HCT116 (cell line): ENCODE measurements at regions not wholly inside any gene's neighbourhood (a gene's known extent, or its start where the extent isn't known, plus 50 kb on each side); places are given as distances from the start of the nearest gene placed in this dataset.

Experiments
- CTCF ChIP-seq, 3 experiments: fragments of 200-600 bp in 1 of 3; sonication (generic) in 1 of 3; IDR thresholded peaks in 2 of 3; conservative IDR thresholded peaks in 1 of 3; 2 replicates each; pipeline ENCODE4 v1.5.1; 2012 to 2017; ENCODE audit warnings: low read depth in 2 of 3, low read length in 2 of 3, antibody characterized with exemption in 1 of 3, borderline replicate concordance in 1 of 3, control low read depth in 1 of 3, mild to moderate bottlenecking in 1 of 3, mixed read lengths in 1 of 3, mixed run types in 1 of 3, moderate library complexity in 1 of 3; ENCODE audit not compliant: insufficient read depth in 1 of 3
- EZH2 ChIP-seq: fragments of 200-600 bp; sonication (generic); IDR thresholded peaks from 2 replicates; pipeline ENCODE4 v1.6.1; 2017; ENCODE audit warnings: antibody characterized with exemption, mixed run types
- MAX ChIP-seq: IDR thresholded peaks from 2 replicates; pipeline ENCODE4 v1.6.1; 2012
- POLR2A ChIP-seq: IDR thresholded peaks from 2 replicates; pipeline ENCODE4 v1.7.0; 2011; ENCODE audit warnings: borderline replicate concordance; ENCODE audit not compliant: insufficient read depth, insufficient read length; ENCODE audit errors: extremely low read depth
- POLR2AphosphoS5 ChIP-seq: IDR thresholded peaks from 2 replicates; pipeline ENCODE4 v1.6.1; 2011; ENCODE audit warnings: mild to moderate bottlenecking, low read depth, low read length, moderate library complexity
- TCF7L2 ChIP-seq: IDR thresholded peaks from 2 replicates; pipeline ENCODE4 v1.7.0; 2011; ENCODE audit warnings: borderline replicate concordance, inconsistent platforms; ENCODE audit not compliant: insufficient read depth, insufficient read length; ENCODE audit errors: extremely low read depth

- TF ChIP-seq POLR2A (no peak), POLR2AphosphoS5 (no peak), TCF7L2 (no peak), CTCF (IDR thresholded peaks at IDR 0.05 in 2 of 3, conservative IDR thresholded peaks at IDR 0.05 in 1 of 3; ENCODE audit: borderline replicate concordance in 1 of 3, insufficient read depth in 1 of 3, low read depth in 2 of 3, low read length in 2 of 3) (no peak), MAX (no peak), EZH2 (no peak)
These were observed 132.8 kb upstream of the TNFAIP3 start for GRCh38 chr6:137734005-137734874.
